Ovary (tissue), 7 donors: ENCODE measurements at regions not wholly inside any gene's neighbourhood (a gene's known extent, or its start where the extent isn't known, plus 50 kb on each side); places are given as distances from the start of the nearest gene placed in this dataset.

ENCODE experiments used
- DNase-seq, 5 donors: peaks; one replicate each; pipeline ENCODE4 v3.0.0-alpha.2; 2019 to 2020
- H3K27ac ChIP-seq, 2 donors: fragments of 200-600 bp; one replicate each; pipeline versions ENCODE4 v1.5.1 to v1.8.0; 2019 to 2022
- H3K27me3 ChIP-seq: fragments of 200-600 bp; one replicate; pipeline ENCODE4 v1.8.0; 2022
- H3K36me3 ChIP-seq: fragments of 200-600 bp; sonication (generic); one replicate; pipeline ENCODE4 v1.5.1; 2019
- H3K4me1 ChIP-seq: one replicate; pipeline ENCODE4 v1.8.1; 2013; ENCODE audit warnings: mild to moderate bottlenecking, moderate library complexity; ENCODE audit not compliant: insufficient read depth
- H3K4me3 ChIP-seq: fragments of 200-600 bp; sonication (generic); one replicate; pipeline ENCODE4 v1.5.1; 2017
- H3K9me3 ChIP-seq, 2 donors: fragments of 200-600 bp in 1 of 2; sonication (generic) in 1 of 2; one replicate each; pipeline versions ENCODE4 v1.5.1 to v1.8.1; 2013 to 2019; ENCODE audit warnings: mild to moderate bottlenecking in 1 of 2, moderate library complexity in 1 of 2
- CTCF ChIP-seq, 3 donors: fragments of 450-650 bp in 2 of 3; fragments of 200-600 bp in 1 of 3; IDR thresholded peaks; one replicate each; pipeline versions ENCODE4 v1.5.1 to v1.8.0; 2016 to 2022; ENCODE audit warnings: antibody characterized with exemption in 3 of 3, mild to moderate bottlenecking in 1 of 3
- EP300 ChIP-seq: sonication (generic); formaldehyde crosslinking; IDR thresholded peaks from one replicate; pipeline ENCODE4 v1.6.1; 2017; ENCODE audit warnings: antibody characterized with exemption
- POLR2A ChIP-seq: fragments of 450-650 bp; IDR thresholded peaks from one replicate; pipeline ENCODE4 v1.6.1; 2017; ENCODE audit warnings: antibody characterized with exemption, mild to moderate bottlenecking, moderate library complexity
- WGBS, 3 donors: extraction: QIAGEN DNeasy Blood & Tissue Kit in 1 of 3; methylation state at CpG; one replicate each; pipeline versions ENCODE4 v1.1.5 to v1.1.7; 2013 to 2017; 5-methylcytosine and 5-hydroxymethylcytosine counted together
- intact Hi-C, 4 donors: fragments of 100-400 bp; cut with DNase I; formaldehyde crosslinking; loops; one replicate each; pipeline versions ENCODE4 v1.11.0 to v1.15.1; 2022 to 2023
- donor health status: DM: no; HTN: no; CAD: no; lungs with moderate emphysema.
- donor health status: DM: no; HTN: no; CAD: no.
- donor health status: Bipolar disorder and iron deficiency.
- donor health status: DM: no; HTN: no; CAD: no.
- donor health status: DM: yes; HTN: yes; CAD: no.

- H3K27ac ChIP-seq: no peak overlapping the region
- WGBS, 3 donors: 97 to 100% (median 100%) methylated on average over 2 of the region's 2 CpGs
- TF ChIP-seq CTCF (IDR thresholded peaks at IDR 0.05): no peak
- TF ChIP-seq EP300: no peak
- no peak for TF ChIP-seq POLR2A
These were observed 111.4 kb upstream of the MAP3K1 start for GRCh38 chr5:56703952-56704351.

GRCh38 chr5:56700711-56701110 is 114.6 kb upstream of the MAP3K1 start:
- Histone ChIP-seq H3K4me1 (peaks cover 9% of the 10 kb centered on the region), H3K4me3 (no peak overlapping the region), H3K9me3 (no peaks in the 10 kb centered on the region), H3K27me3 (no peaks in the 10 kb centered on the region), H3K27ac (no peak overlapping the region), H3K36me3 (no peaks in the 10 kb centered on the region)
- no peak for TF ChIP-seq EP300
- TF ChIP-seq CTCF (IDR thresholded peaks at IDR 0.05): no peak
- TF ChIP-seq POLR2A: no peak
- WGBS, 3 donors: 88 to 94% (median 89%) methylated on average over 4 of the region's 4 CpGs
- intact Hi-C loops: no loop called here
- DNase-seq: no peak

More at GRCh38 chr5:56703952-56704351, 111.4 kb upstream of the MAP3K1 start:
- no peaks in the 10 kb centered on the region for H3K36me3 ChIP-seq
- DNase-seq: no peak
- intact Hi-C loops: no loop called here
- no peaks in the 10 kb centered on the region for H3K9me3 ChIP-seq
- no peaks in the 10 kb centered on the region for H3K27me3 ChIP-seq
- peaks cover 2% of the 10 kb centered on the region for H3K4me1 ChIP-seq
- H3K4me3 ChIP-seq: no peak overlapping the region

DNA sequence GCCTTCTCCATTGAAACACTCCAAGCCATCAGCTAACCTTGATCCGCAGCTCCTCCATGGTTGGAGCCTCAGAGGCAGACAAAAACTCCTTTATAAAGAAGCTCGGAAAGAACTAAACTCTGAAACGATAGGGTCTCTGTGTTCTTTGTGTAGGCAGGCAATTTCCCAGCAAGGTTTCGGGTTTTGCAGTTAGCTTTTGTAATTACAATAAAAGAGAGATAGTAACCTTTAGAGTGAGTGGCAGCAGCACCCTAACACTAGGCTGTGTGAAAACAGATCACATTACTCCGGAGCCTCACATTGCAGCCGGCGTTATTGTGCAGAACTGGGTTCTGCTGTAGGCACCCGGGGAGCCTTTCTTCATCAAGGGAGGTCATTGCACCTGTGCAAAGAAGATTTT is 115.8 kb upstream of the MAP3K1 start:
- WGBS, 3 donors: 78 to 82% (median 79%) methylated on average over 8 of the region's 8 CpGs
- Histone ChIP-seq H3K36me3 (no peaks in the 10 kb centered on the region), H3K9me3 (no peaks in the 10 kb centered on the region), H3K4me3 (no peak overlapping the region), H3K4me1 (peaks cover 9% of the 10 kb centered on the region), H3K27ac (no peak overlapping the region), H3K27me3 (no peaks in the 10 kb centered on the region)
- TF ChIP-seq EP300 (no peak), CTCF (IDR thresholded peaks at IDR 0.05) (no peak), POLR2A (no peak)
- no peak for DNase-seq
- intact Hi-C loops: no loop called here

- DNase-seq: no peak
- no peak overlapping the region for H3K4me3 ChIP-seq
- TF ChIP-seq EP300 (no peak), POLR2A (no peak), CTCF (IDR thresholded peaks at IDR 0.05) (no peak)
- H3K4me1 ChIP-seq: peaks cover 9% of the 10 kb centered on the region
- no peaks in the 10 kb centered on the region for H3K9me3 ChIP-seq
- intact Hi-C loops: no loop called here
- H3K36me3 ChIP-seq: no peaks in the 10 kb centered on the region
- H3K27ac ChIP-seq: no peak overlapping the region
- 27 to 41% (median 31%) methylated on average over 5 of the region's 5 CpGs for WGBS, 3 donors
- no peaks in the 10 kb centered on the region for H3K27me3 ChIP-seq
These were observed 116.6 kb upstream of the MAP3K1 start for GRCh38 chr5:56698463-56699381.
